Sigmoid colon (tissue), 6 donors: ENCODE measurements at regions not wholly inside any gene's neighbourhood (a gene's known extent, or its start where the extent isn't known, plus 50 kb on each side); places are given as distances from the start of the nearest gene placed in this dataset.
"Not testable (repeated sequence)": the region's sequence is repeated elsewhere in the genome, so short reads cannot be mapped to it uniquely, and the experiment has no call there.

Source experiments
- DNase-seq: peaks from one replicate; pipeline ENCODE4 v3.0.0-alpha.2; 2019
- H3K27ac ChIP-seq, 4 donors: fragments of 200-600 bp; sonication (generic); one replicate each; pipeline ENCODE4 v1.5.1; 2016 to 2019; ENCODE audit warnings: mild to moderate bottlenecking in 1 of 4
- H3K27me3 ChIP-seq, 3 donors: fragments of 200-600 bp; sonication (generic); one replicate each; pipeline ENCODE4 v1.5.1; 2019; ENCODE audit warnings: mild to moderate bottlenecking in 1 of 3
- H3K36me3 ChIP-seq, 4 donors: fragments of 200-600 bp; sonication (generic); one replicate each; pipeline ENCODE4 v1.5.1; 2016 to 2019
- H3K4me1 ChIP-seq, 4 donors: fragments of 200-600 bp; sonication (generic); one replicate each; pipeline ENCODE4 v1.5.1; 2017 to 2019
- H3K4me3 ChIP-seq, 4 donors: fragments of 200-600 bp; sonication (generic); one replicate each; pipeline ENCODE4 v1.5.1; 2017 to 2019; ENCODE audit warnings: mild to moderate bottlenecking in 2 of 4, moderate library complexity in 1 of 4
- H3K9me3 ChIP-seq, 4 donors: fragments of 200-600 bp in 3 of 4; sonication (generic) in 3 of 4; one replicate each; pipeline versions ENCODE4 v1.5.1 to v1.6.1; 2013 to 2019
- CTCF ChIP-seq, 4 experiments: fragments of 450-650 bp in 3 of 4; fragments of 200-600 bp in 1 of 4; IDR thresholded peaks; one replicate each; pipeline ENCODE4 v1.5.1; 2016 to 2019; ENCODE audit warnings: antibody characterized with exemption in 4 of 4, mild to moderate bottlenecking in 3 of 4, moderate library complexity in 2 of 4
- EP300 ChIP-seq, 4 donors: sonication (generic); formaldehyde crosslinking; IDR thresholded peaks; one replicate each; pipeline ENCODE4 v1.6.1; 2017; ENCODE audit warnings: antibody characterized with exemption in 4 of 4
- POLR2A ChIP-seq, 2 donors: fragments of 450-650 bp; IDR thresholded peaks; one replicate each; pipeline ENCODE4 v1.6.1; 2016; ENCODE audit warnings: antibody characterized with exemption in 2 of 2, mild to moderate bottlenecking in 2 of 2, moderate library complexity in 2 of 2
- POLR2AphosphoS5 ChIP-seq, 4 donors: sonication (generic); formaldehyde crosslinking; IDR thresholded peaks; one replicate each; pipeline ENCODE4 v1.6.1; 2017; ENCODE audit warnings: antibody characterized with exemption in 4 of 4
- WGBS, 2 donors: extraction: QIAGEN DNeasy Blood & Tissue Kit; methylation state at CpG; one replicate each; pipeline ENCODE4 v1.1.7; 2013; 5-methylcytosine and 5-hydroxymethylcytosine counted together
- intact Hi-C: fragments of 100-400 bp; cut with DNase I; formaldehyde crosslinking; loops from one replicate; pipeline ENCODE4 v1.15.1; 2023
- donor health status: healthy with polysubstance abuse.
- donor health status: healthy.

DNA sequence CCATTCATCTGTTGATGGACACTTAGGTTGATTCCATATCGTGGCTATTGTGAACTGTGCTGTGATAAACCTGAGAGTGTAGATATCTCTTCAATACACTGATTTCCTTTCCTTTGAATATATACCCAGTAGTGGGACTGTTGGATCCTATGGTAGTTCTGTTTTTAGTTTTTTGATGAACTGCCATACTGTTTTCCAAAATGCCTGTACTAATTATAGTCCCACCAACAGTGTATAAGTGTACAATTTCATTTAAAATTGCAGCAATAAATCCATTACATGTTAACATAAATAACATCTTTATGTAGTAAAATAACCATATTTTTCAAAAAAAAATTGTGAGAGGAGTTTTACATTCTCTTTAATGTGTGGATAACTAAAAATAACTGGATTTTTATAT is 65.0 kb upstream of the SYT9 start:
- H3K4me1 ChIP-seq: no peaks in the 10 kb centered on the region
- TF ChIP-seq EP300 (IDR thresholded peaks at IDR 0.05) (no peak), CTCF (IDR thresholded peaks at IDR 0.05) (no peak), POLR2A (IDR thresholded peaks at IDR 0.05) (no peak), POLR2AphosphoS5 (IDR thresholded peaks at IDR 0.05) (no peak)
- intact Hi-C loops: no loop called here
- no peak for DNase-seq
- no peaks in the 10 kb centered on the region for H3K36me3 ChIP-seq
- no peak overlapping the region for H3K4me3 ChIP-seq
- WGBS, 2 donors: 44 to 74% methylated on average over 1 of the region's 1 CpG
- H3K27ac ChIP-seq: no peak overlapping the region
- H3K9me3 ChIP-seq: no peaks in the 10 kb centered on the region
- H3K27me3 ChIP-seq: no peaks in the 10 kb centered on the region

- DNase-seq, intact Hi-C loops, H3K27me3 ChIP-seq, H3K9me3 ChIP-seq, H3K4me3 ChIP-seq, H3K36me3 ChIP-seq, H3K4me1 ChIP-seq, H3K27ac ChIP-seq: not testable (repeated sequence)
- WGBS, 2 donors: 90 to 92% methylated on average over 4 of the region's 4 CpGs
Measured at GRCh38 chr11:7192785-7193184, 58.9 kb upstream of the SYT9 start.

GRCh38 chr11:7196396-7197146 is 55.1 kb upstream of the SYT9 start:
- no peaks in the 10 kb centered on the region for H3K4me1 ChIP-seq
- TF ChIP-seq CTCF (IDR thresholded peaks at IDR 0.05): no peak
- H3K9me3 ChIP-seq: no peaks in the 10 kb centered on the region
- H3K27me3 ChIP-seq: no peaks in the 10 kb centered on the region
- no peak overlapping the region for H3K27ac ChIP-seq
- 56 to 87% methylated on average over 1 of the region's 1 CpG for WGBS, 2 donors
- intact Hi-C loops: no loop called here
- no peak overlapping the region for H3K4me3 ChIP-seq
- no peak for DNase-seq
- H3K36me3 ChIP-seq: no peaks in the 10 kb centered on the region

GRCh38 chr11:7197469-7197868 is 54.2 kb upstream of the SYT9 start:
- Histone ChIP-seq H3K4me3 (no peak overlapping the region), H3K36me3 (no peaks in the 10 kb centered on the region), H3K27me3 (no peaks in the 10 kb centered on the region), H3K9me3 (no peaks in the 10 kb centered on the region), H3K27ac (no peak overlapping the region), H3K4me1 (no peaks in the 10 kb centered on the region)
- TF ChIP-seq POLR2A (IDR thresholded peaks at IDR 0.05) (no peak), EP300 (IDR thresholded peaks at IDR 0.05) (no peak), CTCF (IDR thresholded peaks at IDR 0.05) (no peak)
- intact Hi-C loops: no loop called here
- DNase-seq: no peak
